Fibroblast of villous mesenchyme (primary cell): ENCODE measurements at regions not wholly inside any gene's neighbourhood (a gene's known extent, or its start where the extent isn't known, plus 50 kb on each side); places are given as distances from the start of the nearest gene placed in this dataset.
A peak's percentile ranks its signal among the peaks of the same experiment; 100 is the strongest.

Source experiments
- DNase-seq: peaks from one replicate; pipeline ENCODE4 v3.0.0-alpha.2; 2010; ENCODE audit warnings: low read depth
- H3K4me3 ChIP-seq: 2 replicates; pipeline ENCODE4 v1.5.1; 2011; ENCODE audit warnings: low read depth, mild to moderate bottlenecking, low read length
- TF ChIP-seq, protein P1 (sequence below): IDR thresholded peaks from 2 replicates; pipeline ENCODE4 v1.5.1; 2012; ENCODE audit warnings: low read depth, mild to moderate bottlenecking, low read length; ENCODE audit not compliant: insufficient read depth

DNA sequence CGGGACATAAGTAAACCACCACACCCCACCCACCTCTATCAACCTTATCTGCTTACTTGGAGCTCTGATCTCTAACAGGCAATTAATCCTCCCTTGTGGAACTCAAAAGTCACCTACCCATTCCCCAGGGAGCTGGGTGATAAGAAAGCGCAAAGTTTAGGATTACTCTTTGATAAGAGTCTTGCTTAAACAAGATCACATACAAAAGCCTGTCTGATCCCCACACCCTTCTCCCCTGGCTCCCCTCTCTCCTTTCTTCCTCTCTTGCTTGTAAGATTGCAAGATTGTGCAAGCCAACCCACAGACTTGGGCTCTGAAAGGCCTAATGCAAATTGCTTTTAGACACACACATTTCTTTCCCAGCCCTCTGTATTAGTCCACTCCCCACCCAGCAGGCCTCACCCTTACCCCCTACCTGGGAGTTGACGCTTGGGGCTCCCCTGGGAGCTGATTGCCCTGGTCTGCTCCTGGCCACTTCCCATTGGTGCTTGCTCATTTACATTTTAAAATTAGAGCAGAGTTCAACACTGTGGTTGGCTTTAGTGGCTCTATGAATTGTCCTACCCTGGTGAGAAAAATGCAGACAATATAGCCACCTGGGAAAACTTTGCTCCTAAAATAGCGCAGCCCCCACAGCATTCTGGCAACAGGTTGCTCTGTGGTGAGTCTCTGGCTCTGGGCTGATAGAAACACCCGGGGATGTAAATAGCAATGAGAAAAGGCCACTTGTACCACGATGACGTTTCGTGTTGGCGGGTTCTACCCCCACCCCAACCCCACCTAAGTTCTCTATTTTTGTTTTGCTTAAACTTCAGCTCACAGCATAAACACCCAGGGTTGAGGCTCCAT, 58.9 kb upstream of the EPCAM start:
- DNase-seq: peak; percentile 89
- no peak overlapping the region for H3K4me3 ChIP-seq
- TF ChIP-seq, protein P1, sequence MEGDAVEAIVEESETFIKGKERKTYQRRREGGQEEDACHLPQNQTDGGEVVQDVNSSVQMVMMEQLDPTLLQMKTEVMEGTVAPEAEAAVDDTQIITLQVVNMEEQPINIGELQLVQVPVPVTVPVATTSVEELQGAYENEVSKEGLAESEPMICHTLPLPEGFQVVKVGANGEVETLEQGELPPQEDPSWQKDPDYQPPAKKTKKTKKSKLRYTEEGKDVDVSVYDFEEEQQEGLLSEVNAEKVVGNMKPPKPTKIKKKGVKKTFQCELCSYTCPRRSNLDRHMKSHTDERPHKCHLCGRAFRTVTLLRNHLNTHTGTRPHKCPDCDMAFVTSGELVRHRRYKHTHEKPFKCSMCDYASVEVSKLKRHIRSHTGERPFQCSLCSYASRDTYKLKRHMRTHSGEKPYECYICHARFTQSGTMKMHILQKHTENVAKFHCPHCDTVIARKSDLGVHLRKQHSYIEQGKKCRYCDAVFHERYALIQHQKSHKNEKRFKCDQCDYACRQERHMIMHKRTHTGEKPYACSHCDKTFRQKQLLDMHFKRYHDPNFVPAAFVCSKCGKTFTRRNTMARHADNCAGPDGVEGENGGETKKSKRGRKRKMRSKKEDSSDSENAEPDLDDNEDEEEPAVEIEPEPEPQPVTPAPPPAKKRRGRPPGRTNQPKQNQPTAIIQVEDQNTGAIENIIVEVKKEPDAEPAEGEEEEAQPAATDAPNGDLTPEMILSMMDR: no peak

DNA sequence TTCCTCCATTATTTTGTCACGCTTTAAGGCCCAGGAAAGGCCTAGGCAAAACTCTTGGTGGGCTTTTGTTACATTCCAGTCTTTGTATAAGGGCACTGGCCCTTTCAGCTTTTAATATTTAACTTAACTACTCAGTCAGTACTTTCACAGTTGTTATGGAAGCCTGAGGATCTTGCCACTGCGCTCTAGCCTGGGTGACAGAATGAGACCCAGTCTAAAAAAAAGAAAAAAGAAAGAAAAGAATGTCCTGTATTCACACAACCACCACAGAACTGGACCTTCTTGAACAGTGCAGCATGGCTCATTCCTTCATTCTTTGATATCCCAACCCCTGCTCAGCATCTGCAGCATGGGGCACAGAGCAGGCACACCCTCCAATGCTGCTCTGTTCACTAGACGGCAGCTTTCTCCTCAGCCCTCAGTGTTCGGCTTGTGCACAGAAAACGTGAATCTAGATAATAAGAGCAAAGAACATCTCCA, 59.6 kb upstream of the EPCAM start:
- DNase-seq: no peak
- TF ChIP-seq, protein P1: no peak
- H3K4me3 ChIP-seq: no peak overlapping the region

DNA sequence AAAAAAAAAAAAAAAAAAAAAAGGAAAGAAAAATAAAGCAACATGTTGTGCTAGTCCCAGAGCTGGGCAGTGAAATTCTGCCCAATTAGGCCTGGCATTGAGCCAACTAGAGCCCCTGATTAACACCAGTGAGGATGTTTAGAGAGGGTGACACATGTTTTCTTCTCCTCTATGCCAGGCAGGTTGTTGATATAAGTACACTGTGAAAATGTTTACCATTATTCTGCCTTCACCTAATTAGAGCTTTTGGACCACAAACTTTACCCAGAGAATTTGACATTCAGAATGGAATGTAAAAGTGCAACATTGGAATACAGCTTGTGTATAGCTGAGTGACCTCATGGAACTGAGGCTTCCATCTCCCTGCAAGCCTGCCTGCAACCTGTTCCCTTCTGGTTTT, 62.0 kb upstream of the EPCAM start:
- no peak overlapping the region for H3K4me3 ChIP-seq
- DNase-seq: no peak
- TF ChIP-seq, protein P1: no peak

DNA sequence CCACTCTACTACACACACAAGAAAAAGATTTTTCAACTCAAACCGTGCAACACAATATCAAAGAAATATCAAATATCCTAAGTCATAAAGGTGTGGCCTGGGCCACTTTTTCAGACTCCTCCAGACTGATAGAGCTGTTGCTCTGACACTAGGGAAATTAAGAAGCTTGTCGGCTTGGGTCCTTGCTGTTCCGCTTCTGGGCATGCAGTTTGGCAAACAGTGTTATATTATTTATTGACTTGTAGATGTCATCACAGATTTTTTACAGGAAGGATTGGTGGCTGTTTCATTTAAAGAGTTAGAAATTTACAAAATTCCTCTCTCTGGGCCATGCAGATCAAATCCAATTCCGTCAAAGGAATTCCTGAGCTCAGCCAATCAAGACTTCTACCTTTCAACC, 64.5 kb upstream of the EPCAM start:
- TF ChIP-seq, protein P1: no peak
- H3K4me3 ChIP-seq: no peak overlapping the region
- DNase-seq: no peak

DNA sequence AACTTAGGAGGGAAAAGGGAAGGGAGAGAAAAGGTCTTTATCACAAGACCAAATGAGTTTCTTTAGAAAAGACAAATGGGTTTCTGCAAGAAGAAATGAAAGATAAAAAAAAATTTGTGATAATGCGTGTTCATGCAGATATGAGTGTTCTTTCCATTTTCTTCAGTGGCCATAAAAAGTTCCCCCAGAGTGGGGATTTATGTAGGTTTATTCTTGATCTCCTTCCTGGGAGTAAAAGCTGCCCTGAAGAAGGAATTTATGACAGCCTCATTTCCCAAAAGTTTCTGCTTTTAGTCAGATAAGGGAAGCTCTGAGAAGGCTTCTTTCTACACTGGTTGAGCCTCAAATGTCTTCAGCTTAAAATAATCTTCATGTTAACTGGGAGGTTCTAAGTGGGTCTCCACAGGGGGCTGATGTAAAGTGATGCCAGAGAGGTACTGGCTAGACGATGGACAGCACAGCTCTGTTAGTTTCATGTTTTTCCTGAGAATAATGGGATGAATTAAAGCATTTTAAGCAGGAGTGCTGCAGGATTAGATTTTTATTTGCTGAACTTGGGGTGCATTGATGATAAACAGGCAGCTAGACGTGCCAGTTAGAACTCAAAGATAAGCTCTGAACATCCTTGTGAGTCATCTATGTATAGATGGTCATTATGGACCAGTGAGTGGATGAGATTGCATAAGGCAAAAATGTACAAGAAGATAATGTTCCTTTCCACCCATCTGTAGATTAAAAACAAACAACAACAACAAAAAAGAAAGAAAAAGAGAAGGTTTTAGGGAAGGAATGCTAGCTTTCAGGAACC, 65.6 kb upstream of the EPCAM start:
- H3K4me3 ChIP-seq: no peak overlapping the region
- TF ChIP-seq, protein P1: no peak
- peak; percentile 94 for DNase-seq

DNA sequence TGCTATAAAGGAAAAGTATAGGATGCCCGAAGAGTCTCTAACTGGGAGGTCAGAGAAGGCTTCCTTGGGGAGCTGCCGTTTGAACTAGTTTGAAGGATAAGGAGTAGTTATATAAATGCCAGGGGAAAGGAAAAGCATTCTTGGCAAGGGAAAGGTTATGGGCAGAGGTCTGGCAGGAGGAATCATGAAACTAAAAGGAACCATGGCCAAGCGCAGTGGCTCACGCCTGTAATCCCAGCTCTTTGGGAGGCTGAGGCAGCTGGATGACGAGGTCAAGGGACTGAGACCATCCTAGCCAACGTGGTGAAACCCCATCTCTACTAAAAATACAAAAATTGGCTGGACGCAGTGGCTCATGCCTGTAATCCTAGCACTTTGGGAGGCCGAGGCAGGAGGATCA, 66.8 kb upstream of the EPCAM start:
- no peak overlapping the region for H3K4me3 ChIP-seq
- DNase-seq: no peak
- TF ChIP-seq, protein P1: no peak
